HL-60 (cell line): ENCODE measurements at regions not wholly inside any gene's neighbourhood (a gene's known extent, or its start where the extent isn't known, plus 50 kb on each side); places are given as distances from the start of the nearest gene placed in this dataset.

Experiments
- DNase-seq, 2 experiments: peaks; one replicate each; pipeline ENCODE4 v3.0.0-alpha.2; 2010 to 2020; ENCODE audit warnings: low read depth in 1 of 2, low spot score in 1 of 2
- H3K27ac ChIP-seq: fragments of 250-450 bp; sonication (Bioruptor Pico); replicated peaks from 2 replicates; pipeline ENCODE4 v1.5.1; 2020; ENCODE audit warnings: mild to moderate bottlenecking, moderate library complexity
- H3K27me3 ChIP-seq: fragments of 250-450 bp; sonication (Bioruptor Pico); 2 replicates; pipeline ENCODE4 v1.5.1; 2021; ENCODE audit warnings: mild to moderate bottlenecking, moderate library complexity; ENCODE audit not compliant: insufficient read depth, poor library complexity, severe bottlenecking
- H3K4me3 ChIP-seq: replicated peaks from 2 replicates; pipeline ENCODE4 v1.5.1; 2011; ENCODE audit warnings: mild to moderate bottlenecking, control low read depth, low read length; ENCODE audit not compliant: insufficient read depth
- CTCF ChIP-seq: IDR thresholded peaks from one replicate; pipeline ENCODE4 v1.5.1; 2011; ENCODE audit warnings: low read length, control low read depth, inconsistent platforms; ENCODE audit not compliant: insufficient read depth
- GABPA ChIP-seq: IDR thresholded peaks from 2 replicates; pipeline ENCODE4 v1.6.1; 2012; ENCODE audit warnings: low read depth
- POLR2AphosphoS5 ChIP-seq: IDR thresholded peaks from 2 replicates; pipeline ENCODE4 v1.6.1; 2012; ENCODE audit warnings: low read depth
- REST ChIP-seq: IDR thresholded peaks from 2 replicates; pipeline ENCODE4 v1.6.1; 2012; ENCODE audit warnings: low read depth; ENCODE audit not compliant: insufficient replicate concordance
- SPI1 ChIP-seq: IDR thresholded peaks from 2 replicates; pipeline ENCODE4 v1.6.1; 2012; ENCODE audit warnings: low read depth, mild to moderate bottlenecking, borderline replicate concordance

- no peak overlapping the region for H3K27ac ChIP-seq
- peaks cover 2% of the 10 kb centered on the region for H3K27me3 ChIP-seq
- DNase-seq, result no peak
- TF ChIP-seq CTCF, result no peak
- TF ChIP-seq SPI1, result peak; percentile 18; the same call in 1 of the 2 replicates
- H3K4me3 ChIP-seq, result no peak overlapping the region
Measured at GRCh38 chr3:184481984-184482671, 79.5 kb upstream of the EPHB3 start.

- Histone ChIP-seq H3K4me3 (no peak overlapping the region), H3K27ac (no peak overlapping the region), H3K27me3 (peaks cover 8% of the 10 kb centered on the region)
- TF ChIP-seq REST, result no peak
- TF ChIP-seq SPI1, result no peak
- TF ChIP-seq CTCF, result no peak
- TF ChIP-seq POLR2AphosphoS5, result no peak
- TF ChIP-seq GABPA, result no peak
- DNase-seq, result no peak
Measured at GRCh38 chr3:184485241-184485640, 76.3 kb upstream of the EPHB3 start.

GRCh38 chr3:184485906-184486305 lies 75.7 kb upstream of the EPHB3 start:
- DNase-seq, result no peak
- Histone ChIP-seq H3K27me3 (peaks cover 8% of the 10 kb centered on the region), H3K27ac (no peak overlapping the region), H3K4me3 (no peak overlapping the region)
- TF ChIP-seq REST (no peak), POLR2AphosphoS5 (no peak), CTCF (no peak), SPI1 (no peak), GABPA (no peak)

- no peak for TF ChIP-seq REST
- no peak for TF ChIP-seq CTCF
- no peak for TF ChIP-seq POLR2AphosphoS5
- TF ChIP-seq SPI1, result no peak
- TF ChIP-seq GABPA, result no peak
- no peak overlapping the region for H3K27ac ChIP-seq
- H3K27me3 ChIP-seq, result peaks cover 8% of the 10 kb centered on the region
- no peak for DNase-seq
- H3K4me3 ChIP-seq, result no peak overlapping the region
Measured at GRCh38 chr3:184486614-184487013, 75.0 kb upstream of the EPHB3 start.
